HG03354 (cell line): ENCODE measurements at regions not wholly inside any gene's neighbourhood (a gene's known extent, or its start where the extent isn't known, plus 50 kb on each side); places are given as distances from the start of the nearest gene placed in this dataset.

Source experiments
- ATAC-seq: cut with Tn5 transposase; IDR thresholded peaks from one replicate; pipeline ENCODE4 v1.9.1; 2021; ENCODE audit warnings: mild to moderate bottlenecking; ENCODE audit not compliant: unreplicated experiment, poor library complexity, severe bottlenecking

GRCh38 chr6:91350146-91350908, 763.5 kb upstream of the MAP3K7 start:
- ATAC-seq, result no peak

GRCh38 chr6:91341473-91341872, 754.6 kb upstream of the MAP3K7 start:
- no peak for ATAC-seq

GRCh38 chr6:91340896-91341395, 754.1 kb upstream of the MAP3K7 start:
- ATAC-seq, result no peak

- no peak for ATAC-seq
Measured at GRCh38 chr6:91337967-91338366, 751.1 kb upstream of the MAP3K7 start.

- no peak for ATAC-seq
Measured at GRCh38 chr6:91330896-91331295, 744.0 kb upstream of the MAP3K7 start.

- ATAC-seq, result no peak
Measured at GRCh38 chr6:91328241-91328640, 741.4 kb upstream of the MAP3K7 start.

- no peak for ATAC-seq
Measured at GRCh38 chr6:91324711-91325110, 737.8 kb upstream of the MAP3K7 start.

GRCh38 chr6:91317984-91318383, 731.1 kb upstream of the MAP3K7 start:
- no peak for ATAC-seq

GRCh38 chr6:91317247-91317835, 730.5 kb upstream of the MAP3K7 start:
- no peak for ATAC-seq

GRCh38 chr6:91310178-91310577, 723.3 kb upstream of the MAP3K7 start:
- ATAC-seq, result no peak

GRCh38 chr6:91305755-91306154, 718.9 kb upstream of the MAP3K7 start:
- no peak for ATAC-seq

- ATAC-seq, result no peak
Measured at GRCh38 chr6:91304521-91304920, 717.6 kb upstream of the MAP3K7 start.

GRCh38 chr6:91303326-91303725, 716.5 kb upstream of the MAP3K7 start:
- ATAC-seq, result no peak

- ATAC-seq, result no peak
Measured at GRCh38 chr6:91299544-91300491, 712.9 kb upstream of the MAP3K7 start.

GRCh38 chr6:91298543-91299145, 711.8 kb upstream of the MAP3K7 start:
- no peak for ATAC-seq

GRCh38 chr6:91293395-91293794, 706.5 kb upstream of the MAP3K7 start:
- no peak for ATAC-seq

GRCh38 chr6:91291071-91291470, 704.2 kb upstream of the MAP3K7 start:
- ATAC-seq, result no peak

GRCh38 chr6:91288741-91289140, 701.9 kb upstream of the MAP3K7 start:
- ATAC-seq, result no peak

GRCh38 chr6:91281901-91282300, 695.0 kb upstream of the MAP3K7 start:
- ATAC-seq, result no peak

- no peak for ATAC-seq
Measured at GRCh38 chr6:91280494-91280830, 693.6 kb upstream of the MAP3K7 start.
